Common myeloid progenitor, CD34-positive (primary cell): ENCODE measurements at regions not wholly inside any gene's neighbourhood (a gene's known extent, or its start where the extent isn't known, plus 50 kb on each side); places are given as distances from the start of the nearest gene placed in this dataset.

Experiments
- CTCF ChIA-PET: fragments of 350-600 bp; sonication (Branson Sonifier 250); formaldehyde crosslinking; loops from one replicate; lab custom pipeline; 2021; ENCODE audit warnings: antibody characterized with exemption; lab: Charles Lee
- POLR2A ChIA-PET: fragments of 350-600 bp; sonication (Branson Sonifier 250); formaldehyde crosslinking; loops from one replicate; lab custom pipeline; 2021; ENCODE audit warnings: antibody characterized with exemption; lab: Charles Lee
- DNase-seq, 3 donors: peaks; one replicate each; pipeline versions ENCODE4 v3.0.0 to v3.0.0-alpha.2; 2013
- H3K27ac ChIP-seq, 2 experiments: 1 replicate in 1 of 2; 2 replicates in 1 of 2; pipeline ENCODE4 v1.7.0; 2013; ENCODE audit warnings: inconsistent platforms in 2 of 2, low read length in 2 of 2, mild to moderate bottlenecking in 2 of 2, low read depth in 1 of 2, moderate library complexity in 1 of 2; ENCODE audit not compliant: severe bottlenecking in 2 of 2, insufficient read depth in 1 of 2, poor library complexity in 1 of 2
- H3K27me3 ChIP-seq, 5 experiments: replicated peaks in 2 of 5; 1 replicate in 3 of 5; 2 replicates in 2 of 5; pipeline versions ENCODE4 v1.6.1 to v1.7.0; 2013; ENCODE audit warnings: low read length in 4 of 5, mild to moderate bottlenecking in 2 of 5, moderate library complexity in 2 of 5, inconsistent platforms in 1 of 5; ENCODE audit not compliant: insufficient read depth in 5 of 5, control insufficient read depth in 4 of 5
- H3K36me3 ChIP-seq, 4 experiments: 1 replicate in 2 of 4; 2 replicates in 2 of 4; pipeline versions ENCODE4 v1.6.1 to v1.7.0; 2013; ENCODE audit warnings: low read length in 3 of 4, control low read depth in 1 of 4, mild to moderate bottlenecking in 1 of 4; ENCODE audit not compliant: control insufficient read depth in 4 of 4, insufficient read depth in 4 of 4
- H3K4me1 ChIP-seq, 4 experiments: 1 replicate in 3 of 4; 2 replicates in 1 of 4; pipeline versions ENCODE4 v1.6.1 to v1.7.1; 2013; ENCODE audit warnings: low read length in 3 of 4, mild to moderate bottlenecking in 3 of 4, control low read depth in 1 of 4, inconsistent platforms in 1 of 4, moderate library complexity in 1 of 4; ENCODE audit not compliant: control insufficient read depth in 4 of 4, insufficient read depth in 4 of 4; ENCODE audit errors: control extremely low read depth in 1 of 4
- H3K4me3 ChIP-seq, 7 experiments: 1 replicate in 4 of 7; 2 replicates in 3 of 7; pipeline versions ENCODE4 v1.5.1 to v1.7.0; 2013; ENCODE audit warnings: mild to moderate bottlenecking in 7 of 7, low read length in 6 of 7, moderate library complexity in 6 of 7, inconsistent platforms in 2 of 7, low read depth in 2 of 7, control low read depth in 1 of 7; ENCODE audit not compliant: insufficient read depth in 4 of 7, control insufficient read depth in 1 of 7; ENCODE audit errors: extremely low read depth in 1 of 7
- H3K9me3 ChIP-seq, 5 experiments: 1 replicate in 4 of 5; 2 replicates in 1 of 5; pipeline versions ENCODE4 v1.6.1 to v1.7.1; 2013; ENCODE audit warnings: low read length in 4 of 5, mild to moderate bottlenecking in 2 of 5, inconsistent platforms in 1 of 5, low read depth in 1 of 5, moderate library complexity in 1 of 5; ENCODE audit not compliant: control insufficient read depth in 4 of 5, insufficient read depth in 2 of 5; ENCODE audit errors: control extremely low read depth in 1 of 5
- WGBS: methylation state at CpG from one replicate; pipeline ENCODE4 v1.1.5; 2013; ENCODE audit not compliant: insufficient coverage; 5-methylcytosine and 5-hydroxymethylcytosine counted together

DNA sequence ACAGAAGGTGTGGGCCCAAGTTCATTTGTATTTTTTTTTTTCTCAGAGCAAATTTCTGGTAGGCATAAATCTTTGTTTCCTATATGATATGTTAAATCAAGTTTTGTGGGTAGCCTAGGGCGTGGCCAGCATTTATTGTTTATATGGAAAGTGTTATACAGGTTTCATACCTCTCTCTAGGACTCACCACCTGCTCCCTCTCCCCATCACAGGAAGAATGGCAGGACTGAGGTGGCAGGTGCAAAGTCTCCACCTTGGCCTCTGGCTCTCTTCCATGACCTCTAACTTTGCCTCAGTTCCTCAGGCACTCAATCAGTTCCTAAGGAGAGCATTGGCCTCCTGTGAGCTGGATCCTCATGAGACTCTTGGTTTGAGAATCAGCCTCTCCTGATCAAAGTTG is 172.3 kb upstream of the TSC22D1 start:
- Histone ChIP-seq H3K36me3 (no peaks in the 10 kb centered on the region), H3K4me1 (no peaks in the 10 kb centered on the region), H3K27me3 (no peaks in the 10 kb centered on the region), H3K9me3 (peaks cover 0 to 15% (median 3%) of the 10 kb centered on the region in 5 experiments), H3K27ac (no peak overlapping the region), H3K4me3 (no peak overlapping the region)
- ChIA-PET POLR2A (no interaction called here), CTCF (no interaction called here)
- no CpG with 5 or more reads among the region's 1 CpG for WGBS
- DNase-seq = no peak

GRCh38 chr13:44747179-44747578 is 171.0 kb upstream of the TSC22D1 start:
- H3K27me3 ChIP-seq = no peaks in the 10 kb centered on the region
- no peaks in the 10 kb centered on the region for H3K36me3 ChIP-seq
- no peak overlapping the region for H3K4me3 ChIP-seq
- peaks cover 0 to 20% (median 3%) of the 10 kb centered on the region in 5 experiments for H3K9me3 ChIP-seq
- H3K27ac ChIP-seq = no peak overlapping the region
- ChIA-PET CTCF (no interaction called here), POLR2A (no interaction called here)
- DNase-seq = no peak
- no peaks in the 10 kb centered on the region for H3K4me1 ChIP-seq
- WGBS = 87% methylated on average over 4 of the region's 4 CpGs

DNA sequence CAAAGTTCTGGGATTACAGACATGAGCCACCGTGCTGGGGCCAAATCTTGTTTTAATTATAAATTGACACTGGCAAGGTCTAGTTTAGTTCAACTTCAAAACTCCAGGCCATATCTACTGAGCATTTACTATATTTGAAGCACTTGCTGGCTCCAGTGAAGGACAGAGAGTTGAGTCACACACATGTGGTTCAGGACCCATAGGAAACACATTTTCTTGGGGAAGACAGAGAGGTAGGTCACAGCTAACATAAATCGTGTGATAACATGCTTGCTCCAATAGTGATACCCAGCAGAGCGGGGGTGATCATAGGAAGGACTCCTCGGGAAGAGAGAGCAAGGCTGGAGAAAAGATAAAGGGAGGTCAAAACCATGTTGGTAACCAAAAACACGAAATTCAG is 170.6 kb upstream of the TSC22D1 start:
- WGBS = 91% methylated on average over 5 of the region's 5 CpGs
- Histone ChIP-seq H3K4me1 (no peaks in the 10 kb centered on the region), H3K9me3 (peaks cover 0 to 20% (median 3%) of the 10 kb centered on the region in 5 experiments), H3K27ac (no peak overlapping the region), H3K27me3 (no peaks in the 10 kb centered on the region), H3K36me3 (no peaks in the 10 kb centered on the region), H3K4me3 (no peak overlapping the region)
- no peak for DNase-seq
- CTCF ChIA-PET = no interaction called here
- POLR2A ChIA-PET = no interaction called here

DNA sequence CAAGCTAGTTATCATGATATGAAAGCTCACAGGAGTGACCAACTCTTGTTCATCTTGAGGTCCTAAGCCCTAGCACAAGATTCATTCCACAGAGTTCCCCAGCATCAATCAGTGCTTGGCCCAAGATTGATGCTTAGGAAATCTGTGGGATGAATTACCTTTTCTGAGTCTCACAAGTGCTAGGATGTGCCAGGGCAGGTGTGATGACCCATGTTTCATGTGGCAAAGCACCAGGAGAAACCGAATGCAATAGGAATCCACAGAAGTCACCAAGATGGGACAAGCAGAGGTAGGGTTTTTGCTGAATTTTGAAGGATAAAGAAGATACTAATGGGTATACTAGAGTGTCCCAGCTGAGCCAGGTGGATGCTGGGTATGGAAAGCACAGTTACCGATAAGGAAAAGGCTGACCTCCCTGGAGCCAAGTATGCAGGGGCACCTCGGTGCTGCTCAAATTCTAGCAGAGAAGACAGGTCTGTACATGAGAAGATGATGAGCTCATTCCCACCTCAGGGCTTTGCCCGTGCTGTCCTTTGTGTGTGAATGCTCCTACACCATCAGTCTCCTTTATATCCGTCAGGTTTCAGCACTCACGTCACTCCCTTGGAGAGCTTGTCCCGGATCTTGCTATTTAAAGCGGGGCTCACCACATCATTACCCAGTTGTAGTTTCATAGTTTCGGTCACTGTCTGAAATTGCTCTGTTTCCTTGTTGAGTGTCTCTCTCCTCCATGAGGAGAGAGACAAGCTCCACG is 168.9 kb upstream of the TSC22D1 start:
- H3K27me3 ChIP-seq = no peaks in the 10 kb centered on the region
- ChIA-PET POLR2A (no interaction called here), CTCF (interaction anchor here (1.0 kb wide), 1 partner anchor 74 kb away, joined by 4 read pairs; no protein-coding TSS in a partner anchor)
- DNase-seq = no peak
- 100% methylated on average over 7 of the region's 10 CpGs for WGBS
- H3K4me1 ChIP-seq = no peaks in the 10 kb centered on the region
- no peaks in the 10 kb centered on the region for H3K36me3 ChIP-seq
- H3K4me3 ChIP-seq = no peak overlapping the region
- H3K27ac ChIP-seq = no peak overlapping the region
- H3K9me3 ChIP-seq = peaks cover 0 to 20% (median 3%) of the 10 kb centered on the region in 5 experiments

- POLR2A ChIA-PET = no interaction called here
- DNase-seq = peak in 2 of 3 donors; percentile 55 to 71
- Histone ChIP-seq H3K4me1 (no peaks in the 10 kb centered on the region), H3K36me3 (no peaks in the 10 kb centered on the region), H3K27me3 (no peaks in the 10 kb centered on the region), H3K9me3 (peaks cover 0 to 20% (median 3%) of the 10 kb centered on the region in 5 experiments), H3K27ac (no peak overlapping the region), H3K4me3 (no peak overlapping the region)
- CTCF ChIA-PET = interaction anchor here (0.7 kb wide), 1 partner anchor 10 kb away, joined by 3 read pairs; no protein-coding TSS in a partner anchor
- WGBS = no CpG with 5 or more reads among the region's 7 CpGs
Measured at GRCh38 chr13:44739539-44739938, 163.4 kb upstream of the TSC22D1 start.

DNA sequence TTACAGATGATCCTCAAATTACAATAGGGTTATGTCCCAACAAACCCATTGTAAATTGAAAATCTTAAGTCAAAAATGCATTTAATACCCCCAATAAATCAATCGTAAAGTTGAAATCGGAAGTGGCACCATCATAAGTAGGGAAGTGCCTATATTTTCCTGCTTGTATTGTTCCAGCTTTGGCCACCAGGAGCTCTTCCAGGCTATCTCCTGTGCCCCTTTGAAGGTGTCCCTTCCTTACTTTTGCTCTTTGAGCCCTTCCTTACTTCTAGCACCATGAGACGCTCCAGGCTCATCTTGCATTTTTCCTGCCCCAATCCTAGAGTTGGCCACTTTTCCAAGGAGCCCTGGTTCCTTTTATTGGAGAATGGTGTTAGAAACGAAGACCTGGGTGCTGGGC is 163.0 kb upstream of the TSC22D1 start:
- Histone ChIP-seq H3K27me3 (no peaks in the 10 kb centered on the region), H3K9me3 (peaks cover 0 to 16% (median 3%) of the 10 kb centered on the region in 5 experiments), H3K4me3 (no peak overlapping the region), H3K27ac (no peak overlapping the region), H3K4me1 (no peaks in the 10 kb centered on the region), H3K36me3 (no peaks in the 10 kb centered on the region)
- POLR2A ChIA-PET = no interaction called here
- CTCF ChIA-PET = interaction anchor here (0.7 to 1.3 kb wide), 2 partner anchors 10 to 11 kb away, joined by 3 to 6 read pairs; no protein-coding TSS in a partner anchor
- no peak for DNase-seq
- WGBS = 79% methylated on average over 3 of the region's 4 CpGs

GRCh38 chr13:44738463-44738862 is 162.3 kb upstream of the TSC22D1 start:
- Histone ChIP-seq H3K4me1 (no peaks in the 10 kb centered on the region), H3K27me3 (no peaks in the 10 kb centered on the region), H3K4me3 (no peak overlapping the region), H3K27ac (no peak overlapping the region), H3K36me3 (no peaks in the 10 kb centered on the region), H3K9me3 (peaks cover 0 to 10% (median 0%) of the 10 kb centered on the region in 5 experiments)
- POLR2A ChIA-PET = no interaction called here
- CTCF ChIA-PET = interaction anchor here (0.7 to 1.3 kb wide), 2 partner anchors 9 to 12 kb away, joined by 3 to 6 read pairs; no protein-coding TSS in a partner anchor
- WGBS = 100% methylated on average over 1 of the region's 2 CpGs
- DNase-seq = no peak
